ENCODE measurements at regions not wholly inside any gene's neighbourhood (a gene's known extent, or its start where the extent isn't known, plus 50 kb on each side); places are given as distances from the start of the nearest gene placed in this dataset.

DNA sequence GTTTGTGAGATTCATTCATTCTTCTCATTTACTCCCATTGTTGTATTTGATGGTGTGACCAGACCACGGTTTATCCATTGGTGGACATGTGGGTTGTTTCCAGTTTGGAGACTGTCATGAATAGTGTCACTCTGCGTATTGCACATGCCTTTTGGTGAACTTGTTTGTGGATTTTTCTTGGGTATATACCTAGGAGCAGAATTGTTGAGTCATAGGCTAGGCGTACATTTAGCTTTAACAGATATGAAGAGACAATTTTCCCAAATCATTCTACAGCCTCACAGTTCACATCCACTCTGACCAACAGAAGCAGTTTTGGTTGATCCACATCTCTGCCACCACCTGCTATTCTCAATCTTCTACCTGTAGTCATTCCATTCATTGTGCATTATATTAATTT, 66.0 kb upstream of the FAM20C start:
- TF ChIP-seq CREB1 (CRISPR knock-in tag; IDR thresholded peaks at IDR 0.05; ENCODE audit: low read depth): no peak
- TF ChIP-seq, protein P1, sequence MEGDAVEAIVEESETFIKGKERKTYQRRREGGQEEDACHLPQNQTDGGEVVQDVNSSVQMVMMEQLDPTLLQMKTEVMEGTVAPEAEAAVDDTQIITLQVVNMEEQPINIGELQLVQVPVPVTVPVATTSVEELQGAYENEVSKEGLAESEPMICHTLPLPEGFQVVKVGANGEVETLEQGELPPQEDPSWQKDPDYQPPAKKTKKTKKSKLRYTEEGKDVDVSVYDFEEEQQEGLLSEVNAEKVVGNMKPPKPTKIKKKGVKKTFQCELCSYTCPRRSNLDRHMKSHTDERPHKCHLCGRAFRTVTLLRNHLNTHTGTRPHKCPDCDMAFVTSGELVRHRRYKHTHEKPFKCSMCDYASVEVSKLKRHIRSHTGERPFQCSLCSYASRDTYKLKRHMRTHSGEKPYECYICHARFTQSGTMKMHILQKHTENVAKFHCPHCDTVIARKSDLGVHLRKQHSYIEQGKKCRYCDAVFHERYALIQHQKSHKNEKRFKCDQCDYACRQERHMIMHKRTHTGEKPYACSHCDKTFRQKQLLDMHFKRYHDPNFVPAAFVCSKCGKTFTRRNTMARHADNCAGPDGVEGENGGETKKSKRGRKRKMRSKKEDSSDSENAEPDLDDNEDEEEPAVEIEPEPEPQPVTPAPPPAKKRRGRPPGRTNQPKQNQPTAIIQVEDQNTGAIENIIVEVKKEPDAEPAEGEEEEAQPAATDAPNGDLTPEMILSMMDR (conservative IDR thresholded peaks at IDR 0.05; ENCODE audit: low read depth in 2 of 2): no peak
- TF ChIP-seq STAT1 (IDR thresholded peaks at IDR 0.05; ENCODE audit: unreplicated experiment): no peak
- no peak for TF ChIP-seq EZH2 (IDR thresholded peaks at IDR 0.05; ENCODE audit: low read depth, unreplicated experiment)
- TF ChIP-seq POLR2AphosphoS5 (IDR thresholded peaks at IDR 0.05; ENCODE audit: low read depth): no peak
- TF ChIP-seq, protein P2, sequence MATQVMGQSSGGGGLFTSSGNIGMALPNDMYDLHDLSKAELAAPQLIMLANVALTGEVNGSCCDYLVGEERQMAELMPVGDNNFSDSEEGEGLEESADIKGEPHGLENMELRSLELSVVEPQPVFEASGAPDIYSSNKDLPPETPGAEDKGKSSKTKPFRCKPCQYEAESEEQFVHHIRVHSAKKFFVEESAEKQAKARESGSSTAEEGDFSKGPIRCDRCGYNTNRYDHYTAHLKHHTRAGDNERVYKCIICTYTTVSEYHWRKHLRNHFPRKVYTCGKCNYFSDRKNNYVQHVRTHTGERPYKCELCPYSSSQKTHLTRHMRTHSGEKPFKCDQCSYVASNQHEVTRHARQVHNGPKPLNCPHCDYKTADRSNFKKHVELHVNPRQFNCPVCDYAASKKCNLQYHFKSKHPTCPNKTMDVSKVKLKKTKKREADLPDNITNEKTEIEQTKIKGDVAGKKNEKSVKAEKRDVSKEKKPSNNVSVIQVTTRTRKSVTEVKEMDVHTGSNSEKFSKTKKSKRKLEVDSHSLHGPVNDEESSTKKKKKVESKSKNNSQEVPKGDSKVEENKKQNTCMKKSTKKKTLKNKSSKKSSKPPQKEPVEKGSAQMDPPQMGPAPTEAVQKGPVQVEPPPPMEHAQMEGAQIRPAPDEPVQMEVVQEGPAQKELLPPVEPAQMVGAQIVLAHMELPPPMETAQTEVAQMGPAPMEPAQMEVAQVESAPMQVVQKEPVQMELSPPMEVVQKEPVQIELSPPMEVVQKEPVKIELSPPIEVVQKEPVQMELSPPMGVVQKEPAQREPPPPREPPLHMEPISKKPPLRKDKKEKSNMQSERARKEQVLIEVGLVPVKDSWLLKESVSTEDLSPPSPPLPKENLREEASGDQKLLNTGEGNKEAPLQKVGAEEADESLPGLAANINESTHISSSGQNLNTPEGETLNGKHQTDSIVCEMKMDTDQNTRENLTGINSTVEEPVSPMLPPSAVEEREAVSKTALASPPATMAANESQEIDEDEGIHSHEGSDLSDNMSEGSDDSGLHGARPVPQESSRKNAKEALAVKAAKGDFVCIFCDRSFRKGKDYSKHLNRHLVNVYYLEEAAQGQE (IDR thresholded peaks at IDR 0.05; ENCODE audit: unreplicated experiment): no peak

Measured in GM23338 (cell line).